IMR-90 (cell line): ENCODE measurements at regions not wholly inside any gene's neighbourhood (a gene's known extent, or its start where the extent isn't known, plus 50 kb on each side); places are given as distances from the start of the nearest gene placed in this dataset.

Experiments used
- ATAC-seq: fragments of 200-7000 bp; cut with Tn5 transposase; 2 replicates; pipeline ENCODE4 v1.9.1; 2020; ENCODE audit warnings: low read depth, mild to moderate bottlenecking, moderate library complexity
- BruUV-seq: library from RNA; stranded (reverse); fragments of 400-500 nt; replicated peaks from 2 replicates; lab custom pipeline; 2021; lab: Mats Ljungman, UMichigan
- CTCF ChIA-PET: fragments of 300-600 bp; formaldehyde crosslinking; extraction: SDS; loops from one replicate; lab custom pipeline; 2021; ENCODE audit warnings: antibody characterized with exemption; lab: Yijun Ruan, JAX
- POLR2A ChIA-PET: fragments of 300-600 bp; sonication (Branson Sonifier 250); formaldehyde crosslinking; loops from one replicate; lab custom pipeline; 2022; ENCODE audit warnings: antibody characterized with exemption; ENCODE audit not compliant: unreplicated experiment; lab: Charles Lee
- DNase-seq: peaks from one replicate; pipeline ENCODE4 v3.0.0; 2013
- H2AFZ ChIP-seq: replicated peaks from 2 replicates; pipeline ENCODE3; 2013; ENCODE audit warnings: low read length, mild to moderate bottlenecking; ENCODE audit not compliant: poor library complexity
- H2AK5ac ChIP-seq: 2 replicates; pipeline ENCODE4 v1.6.1; 2013; ENCODE audit warnings: low read depth, low read length, inconsistent platforms
- H2AK9ac ChIP-seq: replicated peaks from 2 replicates; pipeline ENCODE3; 2013; ENCODE audit warnings: mild to moderate bottlenecking, low read depth, low read length, moderate library complexity; ENCODE audit not compliant: poor library complexity
- H2BK120ac ChIP-seq: 2 replicates; pipeline ENCODE4 v1.6.1; 2013; ENCODE audit warnings: low read depth, low read length, inconsistent platforms
- H2BK15ac ChIP-seq: 3 replicates; pipeline ENCODE4 v1.6.1; 2013; ENCODE audit warnings: low read depth, low read length, inconsistent platforms
- H2BK20ac ChIP-seq: 2 replicates; pipeline ENCODE4 v1.6.1; 2013; ENCODE audit warnings: low read depth, mild to moderate bottlenecking, inconsistent platforms, low read length, moderate library complexity
- H2BK5ac ChIP-seq: 2 replicates; pipeline ENCODE4 v1.6.1; 2013; ENCODE audit warnings: mild to moderate bottlenecking, low read depth, low read length, inconsistent platforms; ENCODE audit not compliant: poor library complexity, severe bottlenecking
- H3K14ac ChIP-seq: replicated peaks from 2 replicates; pipeline ENCODE4 v1.6.1; 2013; ENCODE audit warnings: low read depth, low read length, inconsistent platforms
- H3K18ac ChIP-seq: 2 replicates; pipeline ENCODE4 v1.6.1; 2013; ENCODE audit warnings: low read depth, low read length, control low read depth
- H3K23ac ChIP-seq: 2 replicates; pipeline ENCODE4 v1.6.1; 2013; ENCODE audit warnings: low read depth, low read length, inconsistent platforms
- H3K27ac ChIP-seq: 2 replicates; pipeline ENCODE4 v1.5.1; 2013; ENCODE audit warnings: mild to moderate bottlenecking, control low read depth, low read length; ENCODE audit not compliant: insufficient read depth
- H3K27me3 ChIP-seq: 2 replicates; pipeline ENCODE4 v1.6.1; 2013; ENCODE audit warnings: low read length; ENCODE audit not compliant: control insufficient read depth, insufficient read depth
- H3K36me3 ChIP-seq: 2 replicates; pipeline ENCODE4 v1.6.1; 2013; ENCODE audit warnings: low read length, mixed read lengths; ENCODE audit not compliant: control insufficient read depth, insufficient read depth
- H3K4ac ChIP-seq: 2 replicates; pipeline ENCODE4 v1.6.1; 2013; ENCODE audit warnings: low read depth, low read length, inconsistent platforms
- H3K4me1 ChIP-seq: 2 replicates; pipeline ENCODE4 v1.6.1; 2013; ENCODE audit warnings: low read length, mixed read lengths; ENCODE audit not compliant: control insufficient read depth, insufficient read depth
- H3K4me2 ChIP-seq: 2 replicates; pipeline ENCODE4 v1.6.1; 2013; ENCODE audit warnings: low read depth, mild to moderate bottlenecking, control low read depth, low read length, moderate library complexity
- H3K4me3 ChIP-seq: 2 replicates; pipeline ENCODE4 v1.5.1; 2013; ENCODE audit warnings: low read depth, mild to moderate bottlenecking, control low read depth, low read length, moderate library complexity; ENCODE audit not compliant: insufficient read depth
- H3K56ac ChIP-seq: 2 replicates; pipeline ENCODE4 v1.6.1; 2013; ENCODE audit warnings: low read length, inconsistent platforms; ENCODE audit not compliant: insufficient read depth; ENCODE audit errors: extremely low read depth
- H3K79me1 ChIP-seq, 2 experiments: 2 replicates each; pipeline ENCODE4 v1.6.1; 2013; ENCODE audit warnings: low read length in 2 of 2, inconsistent platforms in 1 of 2, low read depth in 1 of 2
- H3K9ac ChIP-seq: 2 replicates; pipeline ENCODE4 v1.6.1; 2013; ENCODE audit warnings: low read depth, low read length, control low read depth
- H3K9me1 ChIP-seq: 2 replicates; pipeline ENCODE4 v1.6.1; 2013; ENCODE audit warnings: low read length, inconsistent platforms; ENCODE audit not compliant: insufficient read depth
- H3K9me3 ChIP-seq: 2 replicates; pipeline ENCODE4 v1.6.1; 2013; ENCODE audit warnings: low read length; ENCODE audit not compliant: control insufficient read depth, insufficient read depth
- H4K20me1 ChIP-seq: 2 replicates; pipeline ENCODE4 v1.6.1; 2013; ENCODE audit warnings: low read length, inconsistent platforms; ENCODE audit not compliant: insufficient read depth
- H4K5ac ChIP-seq: 2 replicates; pipeline ENCODE4 v1.6.1; 2013; ENCODE audit warnings: mild to moderate bottlenecking, low read depth, low read length, control low read depth
- H4K8ac ChIP-seq, 2 experiments: 2 replicates each; pipeline ENCODE4 v1.6.1; 2013; ENCODE audit warnings: low read depth in 2 of 2, low read length in 2 of 2, control low read depth in 1 of 2, inconsistent platforms in 1 of 2
- H4K91ac ChIP-seq: 2 replicates; pipeline ENCODE4 v1.6.1; 2013; ENCODE audit warnings: low read depth, low read length, inconsistent platforms; ENCODE audit not compliant: insufficient read depth
- BHLHE40 ChIP-seq: fragments of 150-350 bp; IDR thresholded peaks from 2 replicates; pipeline ENCODE4 v1.6.1; 2016; ENCODE audit warnings: mild to moderate bottlenecking, low read depth, low read length
- CEBPB ChIP-seq: IDR thresholded peaks from 2 replicates; pipeline ENCODE4 v1.6.1; 2012; ENCODE audit warnings: low read depth, low read length, improper control_type of control experiment
- CHD1 ChIP-seq: IDR thresholded peaks from 2 replicates; pipeline ENCODE4 v1.6.1; 2012; ENCODE audit warnings: low read depth, low read length, improper control_type of control experiment
- ELK1 ChIP-seq: fragments of 150-350 bp; IDR thresholded peaks from 2 replicates; pipeline ENCODE4 v1.6.1; 2016; ENCODE audit warnings: low read depth, mild to moderate bottlenecking, low read length, moderate library complexity, borderline replicate concordance
- FOS ChIP-seq: fragments of 150-350 bp; IDR thresholded peaks from 2 replicates; pipeline ENCODE4 v1.6.1; 2016; ENCODE audit warnings: low read depth, low read length
- MAFK ChIP-seq: IDR thresholded peaks from 2 replicates; pipeline ENCODE4 v1.6.1; 2012; ENCODE audit warnings: low read depth, low read length, improper control_type of control experiment
- MAZ ChIP-seq: IDR thresholded peaks from 2 replicates; pipeline ENCODE4 v1.6.1; 2012; ENCODE audit warnings: low read depth, mild to moderate bottlenecking, low read length, improper control_type of control experiment, moderate library complexity, borderline replicate concordance
- MXI1 ChIP-seq: IDR thresholded peaks from 2 replicates; pipeline ENCODE4 v1.6.1; 2012; ENCODE audit warnings: low read depth, mild to moderate bottlenecking, low read length, moderate library complexity, borderline replicate concordance
- NFE2L2 ChIP-seq: fragments of 150-350 bp; IDR thresholded peaks from 2 replicates; pipeline ENCODE4 v1.6.1; 2016; ENCODE audit warnings: low read depth, mild to moderate bottlenecking, low read length
- POLR2A ChIP-seq: IDR thresholded peaks from 2 replicates; pipeline ENCODE4 v1.6.1; 2012; ENCODE audit warnings: mild to moderate bottlenecking, low read depth, low read length
- RAD21 ChIP-seq: IDR thresholded peaks from 2 replicates; pipeline ENCODE4 v1.6.1; 2012; ENCODE audit warnings: low read length, improper control_type of control experiment
- RCOR1 ChIP-seq: IDR thresholded peaks from 2 replicates; pipeline ENCODE4 v1.6.1; 2012; ENCODE audit warnings: mild to moderate bottlenecking, low read length, improper control_type of control experiment; ENCODE audit not compliant: insufficient replicate concordance
- RFX5 ChIP-seq: IDR thresholded peaks from 2 replicates; pipeline ENCODE4 v1.8.0; 2012; ENCODE audit warnings: low read depth, mild to moderate bottlenecking, low read length, moderate library complexity
- SMC3 ChIP-seq: fragments of 150-350 bp; IDR thresholded peaks from 2 replicates; pipeline ENCODE4 v1.6.1; 2016; ENCODE audit warnings: low read depth, mild to moderate bottlenecking, antibody characterized with exemption, low read length, moderate library complexity
- WGBS, 2 experiments: methylation state at CpG; one replicate each; pipeline versions ENCODE4 v1.1.5 to v1.1.7; 2013; ENCODE audit warnings: missing lambda C conversion rate in 2 of 2; ENCODE audit not compliant: insufficient read length in 1 of 2; ENCODE audit errors: extremely low coverage in 2 of 2; 5-methylcytosine and 5-hydroxymethylcytosine counted together
- dilution Hi-C: fragments of 300-500 bp; cut with HindIII; formaldehyde crosslinking; loops from one replicate; pipeline ENCODE4 v1.14.3; 2018; ENCODE audit warnings: low sequenced_read_pairs; ENCODE audit not compliant: unreplicated experiment
- in situ Hi-C: fragments of 300-500 bp; cut with MboI; formaldehyde crosslinking; loops from 3 replicates; pipeline ENCODE4 v1.14.3; 2019; ENCODE audit warnings: low sequenced_read_pairs, inconsistent platforms, mixed read lengths
- intact Hi-C: fragments of 100-400 bp; cut with micrococcal nuclease; formaldehyde crosslinking; loops from 2 replicates; pipeline ENCODE4 v1.10.0; 2022
- TF ChIP-seq, protein P1 (sequence below): fragments of 150-350 bp; IDR thresholded peaks from 2 replicates; pipeline ENCODE4 v1.6.1; 2017; ENCODE audit warnings: mild to moderate bottlenecking, antibody characterized with exemption, low read length, low read depth
- TF ChIP-seq, protein P2 (sequence below): conservative IDR thresholded peaks from 2 replicates; pipeline ENCODE4 v1.5.1; 2012; ENCODE audit warnings: mild to moderate bottlenecking, low read depth, low read length, improper control_type of control experiment

GRCh38 chr7:13333371-13333770 lies 645.9 kb downstream of the ARL4A start:
- no peaks in the 10 kb centered on the region; the same call in 1 of the 2 replicates for H3K4me1 ChIP-seq
- no peak overlapping the region for H2AFZ ChIP-seq
- H2AK5ac ChIP-seq = no peak overlapping the region
- H3K4me3 ChIP-seq = no peak overlapping the region
- no peak overlapping the region for H2BK120ac ChIP-seq
- H4K91ac ChIP-seq = no peak overlapping the region
- H3K9me3 ChIP-seq = no peaks in the 10 kb centered on the region
- DNase-seq = no peak
- ATAC-seq = no peak
- BruUV-seq = no TSS peak
- no peak overlapping the region for H3K4me2 ChIP-seq
- ChIA-PET CTCF (no interaction called here), POLR2A (no interaction called here)
- H2BK20ac ChIP-seq = no peak overlapping the region
- H2BK15ac ChIP-seq = no peak overlapping the region
- H4K8ac ChIP-seq = no peak overlapping the region
- no peaks in the 10 kb centered on the region for H3K36me3 ChIP-seq
- H3K56ac ChIP-seq = no peak overlapping the region
- no peaks in the 10 kb centered on the region for H3K79me1 ChIP-seq
- no peak overlapping the region for H3K23ac ChIP-seq
- H4K20me1 ChIP-seq = no peaks in the 10 kb centered on the region
- H3K9me1 ChIP-seq = no peaks in the 10 kb centered on the region
- no peak overlapping the region for H3K14ac ChIP-seq
- H2AK9ac ChIP-seq = no peak overlapping the region
- H3K27ac ChIP-seq = no peak overlapping the region
- H3K9ac ChIP-seq = no peak overlapping the region
- intact Hi-C loops (no loop called here), dilution Hi-C loops (no loop called here), in situ Hi-C loops (no loop called here)
- no peak overlapping the region for H4K5ac ChIP-seq
- H3K27me3 ChIP-seq = no peaks in the 10 kb centered on the region
- TF ChIP-seq, protein P1, sequence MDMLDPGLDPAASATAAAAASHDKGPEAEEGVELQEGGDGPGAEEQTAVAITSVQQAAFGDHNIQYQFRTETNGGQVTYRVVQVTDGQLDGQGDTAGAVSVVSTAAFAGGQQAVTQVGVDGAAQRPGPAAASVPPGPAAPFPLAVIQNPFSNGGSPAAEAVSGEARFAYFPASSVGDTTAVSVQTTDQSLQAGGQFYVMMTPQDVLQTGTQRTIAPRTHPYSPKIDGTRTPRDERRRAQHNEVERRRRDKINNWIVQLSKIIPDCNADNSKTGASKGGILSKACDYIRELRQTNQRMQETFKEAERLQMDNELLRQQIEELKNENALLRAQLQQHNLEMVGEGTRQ = no peak
- no peak for TF ChIP-seq POLR2A
- TF ChIP-seq SMC3 = no peak
- TF ChIP-seq FOS = no peak
- TF ChIP-seq, protein P2, sequence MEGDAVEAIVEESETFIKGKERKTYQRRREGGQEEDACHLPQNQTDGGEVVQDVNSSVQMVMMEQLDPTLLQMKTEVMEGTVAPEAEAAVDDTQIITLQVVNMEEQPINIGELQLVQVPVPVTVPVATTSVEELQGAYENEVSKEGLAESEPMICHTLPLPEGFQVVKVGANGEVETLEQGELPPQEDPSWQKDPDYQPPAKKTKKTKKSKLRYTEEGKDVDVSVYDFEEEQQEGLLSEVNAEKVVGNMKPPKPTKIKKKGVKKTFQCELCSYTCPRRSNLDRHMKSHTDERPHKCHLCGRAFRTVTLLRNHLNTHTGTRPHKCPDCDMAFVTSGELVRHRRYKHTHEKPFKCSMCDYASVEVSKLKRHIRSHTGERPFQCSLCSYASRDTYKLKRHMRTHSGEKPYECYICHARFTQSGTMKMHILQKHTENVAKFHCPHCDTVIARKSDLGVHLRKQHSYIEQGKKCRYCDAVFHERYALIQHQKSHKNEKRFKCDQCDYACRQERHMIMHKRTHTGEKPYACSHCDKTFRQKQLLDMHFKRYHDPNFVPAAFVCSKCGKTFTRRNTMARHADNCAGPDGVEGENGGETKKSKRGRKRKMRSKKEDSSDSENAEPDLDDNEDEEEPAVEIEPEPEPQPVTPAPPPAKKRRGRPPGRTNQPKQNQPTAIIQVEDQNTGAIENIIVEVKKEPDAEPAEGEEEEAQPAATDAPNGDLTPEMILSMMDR = no peak
- TF ChIP-seq CHD1 = no peak
- TF ChIP-seq BHLHE40 = no peak
- no peak for TF ChIP-seq ELK1
- TF ChIP-seq RAD21 = no peak
- TF ChIP-seq MAFK = no peak
- no peak for TF ChIP-seq MXI1
- TF ChIP-seq CEBPB = no peak
- TF ChIP-seq RCOR1 = no peak
- TF ChIP-seq NFE2L2 = no peak
- no peak for TF ChIP-seq RFX5
- no peak for TF ChIP-seq MAZ
- no CpG with 5 or more reads among the region's 1 CpG for WGBS, 2 experiments
- H3K18ac ChIP-seq = no peak overlapping the region
- no peak overlapping the region for H2BK5ac ChIP-seq
- H3K4ac ChIP-seq = no peak overlapping the region
